ENCODE measurements at regions not wholly inside any gene's neighbourhood (a gene's known extent, or its start where the extent isn't known, plus 50 kb on each side); places are given as distances from the start of the nearest gene placed in this dataset.

GRCh38 chr5:104967806-104968410 is 1405.3 kb upstream of the NUDT12 start:
- H3K9ac ChIP-seq (ENCODE audit: low read depth, low read length), result no peak overlapping the region
- H3K36me3 ChIP-seq (ENCODE audit: insufficient read depth, low read length), result no peaks in the 10 kb centered on the region
- no peaks in the 10 kb centered on the region for H3K4me1 ChIP-seq (ENCODE audit: control insufficient read depth, insufficient read depth, low read length)
- H3K27me3 ChIP-seq (ENCODE audit: control insufficient read depth, insufficient read depth, low read length), result no peaks in the 10 kb centered on the region
- no peaks in the 10 kb centered on the region for H3K9me3 ChIP-seq (replicated peaks; ENCODE audit: low read length)
- no peak overlapping the region for H3K4me2 ChIP-seq (ENCODE audit: low read length)
- no peak overlapping the region for H3K4me3 ChIP-seq (ENCODE audit: low read length)

- H3K4me2 ChIP-seq (ENCODE audit: low read length), result no peak overlapping the region
- H3K4me1 ChIP-seq (ENCODE audit: control insufficient read depth, insufficient read depth, low read length), result no peaks in the 10 kb centered on the region
- no peak overlapping the region for H3K9ac ChIP-seq (ENCODE audit: low read depth, low read length)
- no peak overlapping the region for H3K4me3 ChIP-seq (ENCODE audit: low read length)
- H3K9me3 ChIP-seq (replicated peaks; ENCODE audit: low read length), result no peaks in the 10 kb centered on the region
- no peaks in the 10 kb centered on the region for H3K36me3 ChIP-seq (ENCODE audit: insufficient read depth, low read length)
- no peaks in the 10 kb centered on the region for H3K27me3 ChIP-seq (ENCODE audit: control insufficient read depth, insufficient read depth, low read length)
Observed at GRCh38 chr5:104965006-104965405, 1402.4 kb upstream of the NUDT12 start.

- H3K4me1 ChIP-seq (ENCODE audit: control insufficient read depth, insufficient read depth, low read length), result no peaks in the 10 kb centered on the region
- no peak overlapping the region for H3K9ac ChIP-seq (ENCODE audit: low read depth, low read length)
- no peaks in the 10 kb centered on the region for H3K27me3 ChIP-seq (ENCODE audit: control insufficient read depth, insufficient read depth, low read length)
- no peak overlapping the region for H3K4me3 ChIP-seq (ENCODE audit: low read length)
- H3K36me3 ChIP-seq (ENCODE audit: insufficient read depth, low read length), result no peaks in the 10 kb centered on the region
- no peaks in the 10 kb centered on the region for H3K9me3 ChIP-seq (replicated peaks; ENCODE audit: low read length)
- H3K4me2 ChIP-seq (ENCODE audit: low read length), result no peak overlapping the region
Observed at GRCh38 chr5:104955479-104955878, 1392.9 kb upstream of the NUDT12 start.

GRCh38 chr5:104952876-104953275 is 1390.3 kb upstream of the NUDT12 start:
- no peaks in the 10 kb centered on the region for H3K27me3 ChIP-seq (ENCODE audit: control insufficient read depth, insufficient read depth, low read length)
- H3K4me1 ChIP-seq (ENCODE audit: control insufficient read depth, insufficient read depth, low read length), result no peaks in the 10 kb centered on the region
- H3K36me3 ChIP-seq (ENCODE audit: insufficient read depth, low read length), result no peaks in the 10 kb centered on the region
- H3K4me2 ChIP-seq (ENCODE audit: low read length), result no peak overlapping the region
- H3K4me3 ChIP-seq (ENCODE audit: low read length), result no peak overlapping the region
- H3K9ac ChIP-seq (ENCODE audit: low read depth, low read length), result no peak overlapping the region
- no peaks in the 10 kb centered on the region for H3K9me3 ChIP-seq (replicated peaks; ENCODE audit: low read length)

GRCh38 chr5:104951829-104952228 is 1389.2 kb upstream of the NUDT12 start:
- H3K9ac ChIP-seq (ENCODE audit: low read depth, low read length), result no peak overlapping the region
- H3K4me2 ChIP-seq (ENCODE audit: low read length), result no peak overlapping the region
- H3K4me1 ChIP-seq (ENCODE audit: control insufficient read depth, insufficient read depth, low read length), result no peaks in the 10 kb centered on the region
- H3K9me3 ChIP-seq (replicated peaks; ENCODE audit: low read length), result no peaks in the 10 kb centered on the region
- no peaks in the 10 kb centered on the region for H3K27me3 ChIP-seq (ENCODE audit: control insufficient read depth, insufficient read depth, low read length)
- no peak overlapping the region for H3K4me3 ChIP-seq (ENCODE audit: low read length)
- no peaks in the 10 kb centered on the region for H3K36me3 ChIP-seq (ENCODE audit: insufficient read depth, low read length)

GRCh38 chr5:104947076-104947475 is 1384.5 kb upstream of the NUDT12 start:
- no peaks in the 10 kb centered on the region for H3K27me3 ChIP-seq (ENCODE audit: control insufficient read depth, insufficient read depth, low read length)
- no peak overlapping the region for H3K4me3 ChIP-seq (ENCODE audit: low read length)
- H3K36me3 ChIP-seq (ENCODE audit: insufficient read depth, low read length), result no peaks in the 10 kb centered on the region
- no peaks in the 10 kb centered on the region for H3K4me1 ChIP-seq (ENCODE audit: control insufficient read depth, insufficient read depth, low read length)
- no peak overlapping the region for H3K4me2 ChIP-seq (ENCODE audit: low read length)
- no peaks in the 10 kb centered on the region for H3K9me3 ChIP-seq (replicated peaks; ENCODE audit: low read length)
- H3K9ac ChIP-seq (ENCODE audit: low read depth, low read length), result no peak overlapping the region

GRCh38 chr5:104942735-104943134 is 1380.1 kb upstream of the NUDT12 start:
- H3K4me1 ChIP-seq (ENCODE audit: control insufficient read depth, insufficient read depth, low read length), result no peaks in the 10 kb centered on the region
- no peaks in the 10 kb centered on the region for H3K27me3 ChIP-seq (ENCODE audit: control insufficient read depth, insufficient read depth, low read length)
- H3K9ac ChIP-seq (ENCODE audit: low read depth, low read length), result no peak overlapping the region
- H3K36me3 ChIP-seq (ENCODE audit: insufficient read depth, low read length), result no peaks in the 10 kb centered on the region
- H3K4me2 ChIP-seq (ENCODE audit: low read length), result no peak overlapping the region
- no peaks in the 10 kb centered on the region for H3K9me3 ChIP-seq (replicated peaks; ENCODE audit: low read length)
- H3K4me3 ChIP-seq (ENCODE audit: low read length), result no peak overlapping the region

GRCh38 chr5:104941030-104941645 is 1378.5 kb upstream of the NUDT12 start:
- H3K9ac ChIP-seq (ENCODE audit: low read depth, low read length), result no peak overlapping the region
- H3K4me3 ChIP-seq (ENCODE audit: low read length), result no peak overlapping the region
- H3K36me3 ChIP-seq (ENCODE audit: insufficient read depth, low read length), result no peaks in the 10 kb centered on the region
- H3K4me1 ChIP-seq (ENCODE audit: control insufficient read depth, insufficient read depth, low read length), result no peaks in the 10 kb centered on the region
- no peaks in the 10 kb centered on the region for H3K27me3 ChIP-seq (ENCODE audit: control insufficient read depth, insufficient read depth, low read length)
- H3K4me2 ChIP-seq (ENCODE audit: low read length), result no peak overlapping the region
- no peaks in the 10 kb centered on the region for H3K9me3 ChIP-seq (replicated peaks; ENCODE audit: low read length)

- Histone ChIP-seq H3K4me3 (ENCODE audit: low read length) (no peak overlapping the region), H3K36me3 (ENCODE audit: insufficient read depth, low read length) (no peaks in the 10 kb centered on the region), H3K4me1 (ENCODE audit: control insufficient read depth, insufficient read depth, low read length) (no peaks in the 10 kb centered on the region)
Observed at GRCh38 chr5:104937598-104937997, 1375.0 kb upstream of the NUDT12 start.

GRCh38 chr5:104932431-104932830 is 1369.8 kb upstream of the NUDT12 start:
- H3K4me2 ChIP-seq (ENCODE audit: low read length), result no peak overlapping the region
- H3K27me3 ChIP-seq (ENCODE audit: control insufficient read depth, insufficient read depth, low read length), result no peaks in the 10 kb centered on the region
- no peaks in the 10 kb centered on the region for H3K9me3 ChIP-seq (replicated peaks; ENCODE audit: low read length)
- no peak overlapping the region for H3K4me3 ChIP-seq (ENCODE audit: low read length)
- no peaks in the 10 kb centered on the region for H3K4me1 ChIP-seq (ENCODE audit: control insufficient read depth, insufficient read depth, low read length)
- H3K9ac ChIP-seq (ENCODE audit: low read depth, low read length), result no peak overlapping the region
- H3K36me3 ChIP-seq (ENCODE audit: insufficient read depth, low read length), result no peaks in the 10 kb centered on the region

More at GRCh38 chr5:104937598-104937997, 1375.0 kb upstream of the NUDT12 start:
- no peaks in the 10 kb centered on the region for H3K9me3 ChIP-seq (replicated peaks; ENCODE audit: low read length)
- H3K9ac ChIP-seq (ENCODE audit: low read depth, low read length), result no peak overlapping the region
- H3K27me3 ChIP-seq (ENCODE audit: control insufficient read depth, insufficient read depth, low read length), result no peaks in the 10 kb centered on the region
- H3K4me2 ChIP-seq (ENCODE audit: low read length), result no peak overlapping the region

GRCh38 chr5:104928906-104929520 is 1366.4 kb upstream of the NUDT12 start:
- Histone ChIP-seq H3K4me1 (ENCODE audit: control insufficient read depth, insufficient read depth, low read length) (no peaks in the 10 kb centered on the region), H3K4me3 (ENCODE audit: low read length) (no peak overlapping the region), H3K27me3 (ENCODE audit: control insufficient read depth, insufficient read depth, low read length) (no peaks in the 10 kb centered on the region)

GRCh38 chr5:104915226-104915625 is 1352.6 kb upstream of the NUDT12 start:
- Histone ChIP-seq H3K9me3 (replicated peaks; ENCODE audit: low read length) (no peaks in the 10 kb centered on the region), H3K4me3 (ENCODE audit: low read length) (no peak overlapping the region), H3K4me2 (ENCODE audit: low read length) (no peak overlapping the region), H3K4me1 (ENCODE audit: control insufficient read depth, insufficient read depth, low read length) (no peaks in the 10 kb centered on the region), H3K27me3 (ENCODE audit: control insufficient read depth, insufficient read depth, low read length) (no peaks in the 10 kb centered on the region), H3K9ac (ENCODE audit: low read depth, low read length) (no peak overlapping the region), H3K36me3 (ENCODE audit: insufficient read depth, low read length) (no peaks in the 10 kb centered on the region)

More at GRCh38 chr5:104928906-104929520, 1366.4 kb upstream of the NUDT12 start:
- H3K36me3 ChIP-seq (ENCODE audit: insufficient read depth, low read length), result no peaks in the 10 kb centered on the region
- no peaks in the 10 kb centered on the region for H3K9me3 ChIP-seq (replicated peaks; ENCODE audit: low read length)
- H3K9ac ChIP-seq (ENCODE audit: low read depth, low read length), result no peak overlapping the region
- H3K4me2 ChIP-seq (ENCODE audit: low read length), result no peak overlapping the region

Data from skeletal muscle satellite cell (primary cell).